Hepatic stellate cell (primary cell): ENCODE measurements at regions not wholly inside any gene's neighbourhood (a gene's known extent, or its start where the extent isn't known, plus 50 kb on each side); places are given as distances from the start of the nearest gene placed in this dataset.
"Not testable (repeated sequence)": the region's sequence is repeated elsewhere in the genome, so short reads cannot be mapped to it uniquely, and the experiment has no call there.

ENCODE experiments used
- DNase-seq: peaks from one replicate; pipeline ENCODE4 v3.0.0; 2011; ENCODE audit warnings: low spot score

GRCh38 chr1:221527886-221528624 lies 213.8 kb downstream of the DUSP10 start:
- DNase-seq = no peak

- DNase-seq = not testable (repeated sequence)
Observed at GRCh38 chr1:221530159-221530558, 211.7 kb downstream of the DUSP10 start.

GRCh38 chr1:221530791-221531190 lies 211.1 kb downstream of the DUSP10 start:
- no peak for DNase-seq

GRCh38 chr1:221532071-221532773 lies 209.7 kb downstream of the DUSP10 start:
- no peak for DNase-seq

- DNase-seq = no peak
Observed at GRCh38 chr1:221541296-221541695, 200.6 kb downstream of the DUSP10 start.

- peak; percentile 22 for DNase-seq
Observed at GRCh38 chr1:221543529-221544120, 198.3 kb downstream of the DUSP10 start.

- no peak for DNase-seq
Observed at GRCh38 chr1:221548942-221549341, 192.9 kb downstream of the DUSP10 start.

- no peak for DNase-seq
Observed at GRCh38 chr1:221549815-221550214, 192.1 kb downstream of the DUSP10 start.

- not testable (repeated sequence) for DNase-seq
Observed at GRCh38 chr1:221552792-221553191, 189.1 kb downstream of the DUSP10 start.

- DNase-seq = no peak
Observed at GRCh38 chr1:221555689-221556433, 186.0 kb downstream of the DUSP10 start.

GRCh38 chr1:221556435-221556834 lies 185.5 kb downstream of the DUSP10 start:
- no peak for DNase-seq

GRCh38 chr1:221557013-221557412 lies 184.9 kb downstream of the DUSP10 start:
- no peak for DNase-seq

- DNase-seq = no peak
Observed at GRCh38 chr1:221558396-221558795, 183.5 kb downstream of the DUSP10 start.

- no peak for DNase-seq
Observed at GRCh38 chr1:221559911-221560310, 182.0 kb downstream of the DUSP10 start.

GRCh38 chr1:221562542-221563475 lies 179.1 kb downstream of the DUSP10 start:
- DNase-seq = no peak

- DNase-seq = no peak
Observed at GRCh38 chr1:221563476-221563921, 178.4 kb downstream of the DUSP10 start.

GRCh38 chr1:221564891-221565290 lies 177.0 kb downstream of the DUSP10 start:
- DNase-seq = no peak

- DNase-seq = no peak
Observed at GRCh38 chr1:221565711-221566110, 176.2 kb downstream of the DUSP10 start.

- no peak for DNase-seq
Observed at GRCh38 chr1:221567859-221568507, 173.9 kb downstream of the DUSP10 start.

GRCh38 chr1:221573756-221574155 lies 168.1 kb downstream of the DUSP10 start:
- DNase-seq = no peak

- DNase-seq = no peak
Observed at GRCh38 chr1:221574529-221574928, 167.4 kb downstream of the DUSP10 start.
